HG03558 (cell line): ENCODE measurements at regions not wholly inside any gene's neighbourhood (a gene's known extent, or its start where the extent isn't known, plus 50 kb on each side); places are given as distances from the start of the nearest gene placed in this dataset.

Experiments
- ATAC-seq: cut with Tn5 transposase; IDR thresholded peaks from one replicate; pipeline ENCODE4 v1.9.1; 2021; ENCODE audit warnings: moderate number of reproducible peaks; ENCODE audit not compliant: unreplicated experiment; ENCODE audit errors: extremely low read depth

DNA sequence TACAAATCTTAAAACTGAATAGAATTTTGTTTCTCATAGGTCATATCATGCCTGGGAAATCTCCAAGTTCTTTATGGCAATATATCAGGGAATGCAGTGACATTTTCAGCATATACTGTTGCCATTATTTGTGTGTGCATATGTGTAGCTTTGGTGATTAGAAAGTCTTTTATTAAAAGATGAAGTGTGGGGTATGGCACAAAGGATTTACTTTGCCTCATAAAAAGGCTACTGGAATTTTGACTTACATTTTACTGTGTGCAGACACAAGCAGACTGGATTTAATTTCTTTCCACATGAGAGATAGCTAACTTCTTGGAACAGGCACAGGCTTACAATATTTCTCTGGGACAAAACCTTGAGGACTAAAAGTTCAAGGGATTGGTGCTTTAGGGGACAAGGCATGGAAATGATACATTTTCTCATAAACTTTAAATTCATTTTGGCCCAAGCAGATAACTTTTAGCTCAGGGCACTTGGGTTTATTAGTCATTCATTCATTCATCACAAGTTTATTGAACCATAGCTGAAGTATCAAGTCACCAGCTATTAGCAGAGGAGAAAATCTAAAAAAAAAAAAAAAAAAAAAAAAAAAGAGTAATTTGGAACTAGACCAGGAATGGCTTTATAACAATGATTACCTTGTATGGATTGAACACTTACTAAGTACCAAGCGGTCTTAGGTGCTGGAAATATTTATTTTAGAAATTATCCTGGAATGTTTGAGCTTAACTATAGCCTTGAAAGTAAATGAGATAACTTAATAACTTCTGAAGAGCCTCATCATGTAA is 191.5 kb downstream of the SLIT2 start:
- ATAC-seq: no peak

DNA sequence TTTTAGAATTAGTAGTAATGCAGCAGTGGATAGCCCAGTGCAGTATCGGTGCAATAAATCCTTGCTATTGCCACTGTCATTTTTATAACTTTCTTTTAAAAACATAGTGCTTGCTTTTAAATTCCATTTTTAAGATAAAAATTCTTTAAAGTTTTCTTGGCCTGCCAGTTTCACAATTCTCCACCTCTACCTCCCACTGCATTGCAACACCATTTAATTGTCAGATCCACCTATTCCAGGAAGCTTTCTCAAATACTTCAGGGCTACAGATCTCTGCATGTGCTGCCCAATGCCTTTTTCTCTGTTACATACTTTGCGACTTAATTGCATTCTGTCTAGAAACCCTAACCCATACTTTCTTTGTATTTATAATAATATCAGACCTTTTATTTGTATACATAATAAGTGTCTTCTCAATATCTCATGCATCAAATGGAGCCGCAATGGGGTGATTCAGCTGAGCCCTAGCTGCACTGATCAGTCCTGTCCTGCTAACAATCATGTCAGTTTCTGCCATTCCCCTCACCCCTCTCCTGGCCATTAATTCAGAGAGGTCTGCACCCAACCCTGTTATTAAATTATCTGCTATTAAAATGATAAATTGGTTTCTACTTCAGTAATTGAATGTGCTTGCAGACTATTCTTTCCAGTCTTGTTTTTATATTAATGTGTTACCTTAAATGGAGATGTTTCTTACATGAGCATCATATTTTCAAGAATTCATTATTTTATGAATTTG is 193.1 kb downstream of the SLIT2 start:
- ATAC-seq: no peak

- no peak for ATAC-seq
Observed at GRCh38 chr4:20445933-20446723, 194.4 kb downstream of the SLIT2 start.

GRCh38 chr4:20447103-20447502 is 195.4 kb downstream of the SLIT2 start:
- no peak for ATAC-seq

- ATAC-seq: no peak
Observed at GRCh38 chr4:20451986-20452385, 200.3 kb downstream of the SLIT2 start.

GRCh38 chr4:20454515-20454914 is 202.8 kb downstream of the SLIT2 start:
- ATAC-seq: no peak

GRCh38 chr4:20456407-20456806 is 204.7 kb downstream of the SLIT2 start:
- ATAC-seq: no peak

DNA sequence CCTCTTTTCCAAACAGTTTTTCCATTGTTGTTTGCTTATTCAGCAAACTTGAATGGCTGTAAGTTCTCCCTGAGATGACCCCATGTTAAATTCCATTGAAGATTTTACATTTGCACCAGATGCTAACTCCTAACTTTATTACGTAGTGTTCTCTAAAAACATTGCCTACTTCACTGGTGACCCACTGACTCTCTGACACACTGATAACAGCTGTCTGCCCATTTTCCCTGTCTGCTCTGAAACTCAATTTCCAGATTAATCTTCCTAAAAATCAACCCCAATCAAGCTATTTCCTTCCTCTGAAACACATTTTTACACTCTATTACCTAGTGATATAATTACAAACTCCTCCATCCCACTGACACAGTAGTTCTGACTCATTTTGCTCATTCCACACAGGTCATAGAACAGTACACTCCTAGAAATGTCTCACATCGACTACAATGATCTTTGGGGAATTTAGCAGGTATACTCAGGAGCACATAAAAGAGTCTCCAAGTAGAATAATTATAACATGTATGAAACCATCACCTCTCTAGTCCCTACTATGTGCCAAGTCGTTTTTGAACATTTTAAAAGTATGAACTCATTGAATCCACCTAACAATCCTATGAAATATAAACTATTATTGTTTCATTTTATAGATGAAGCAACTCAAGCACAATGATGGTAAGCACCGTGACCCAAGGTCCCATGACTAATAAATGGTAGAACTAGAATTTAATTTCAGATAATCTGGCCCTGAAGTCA is 210.9 kb downstream of the SLIT2 start:
- no peak for ATAC-seq

GRCh38 chr4:20463176-20463430 is 211.4 kb downstream of the SLIT2 start:
- ATAC-seq: no peak

GRCh38 chr4:20464381-20464780 is 212.7 kb downstream of the SLIT2 start:
- ATAC-seq: no peak

DNA sequence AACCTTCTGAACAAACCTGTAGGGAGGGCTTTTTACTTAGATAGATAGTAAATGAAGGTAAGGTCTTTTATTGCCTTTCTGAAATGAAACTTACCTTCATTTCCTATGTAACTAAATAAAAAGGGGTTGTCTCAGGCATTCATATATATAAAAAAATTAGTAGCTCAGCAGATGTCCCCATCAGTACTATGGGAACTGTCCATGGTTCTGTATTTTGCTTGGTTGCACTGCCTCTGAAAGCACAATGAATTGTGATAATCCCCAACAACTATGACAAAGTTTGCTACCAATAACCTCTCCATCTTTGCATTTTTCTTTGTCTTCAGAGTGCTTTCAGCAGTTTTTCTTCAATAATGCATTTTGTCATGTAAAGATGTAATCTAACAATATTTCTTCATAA is 222.4 kb downstream of the SLIT2 start:
- ATAC-seq: no peak

GRCh38 chr4:20478412-20478811 is 221.8 kb upstream of the PACRGL start:
- ATAC-seq: no peak

GRCh38 chr4:20480165-20480947 is 219.9 kb upstream of the PACRGL start:
- no peak for ATAC-seq

DNA sequence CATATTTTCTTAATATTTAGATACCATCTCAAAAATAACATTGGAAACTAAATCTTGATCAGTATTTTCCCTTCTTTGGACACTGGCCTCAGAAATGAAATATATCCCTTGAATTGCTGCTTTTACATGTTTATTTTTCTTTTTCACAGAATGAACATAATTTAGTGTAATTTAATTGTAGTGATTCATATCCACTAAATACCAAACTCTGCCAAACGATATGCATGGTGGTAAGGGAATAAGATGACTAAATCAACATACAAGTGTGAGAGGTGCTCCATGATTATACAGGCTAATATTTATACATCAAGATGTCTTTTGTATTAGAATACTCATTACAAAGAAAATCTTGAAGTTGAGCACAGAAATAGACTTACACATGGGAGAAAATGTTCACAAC is 216.8 kb upstream of the PACRGL start:
- ATAC-seq: no peak

GRCh38 chr4:20486433-20486832 is 213.8 kb upstream of the PACRGL start:
- ATAC-seq: no peak

DNA sequence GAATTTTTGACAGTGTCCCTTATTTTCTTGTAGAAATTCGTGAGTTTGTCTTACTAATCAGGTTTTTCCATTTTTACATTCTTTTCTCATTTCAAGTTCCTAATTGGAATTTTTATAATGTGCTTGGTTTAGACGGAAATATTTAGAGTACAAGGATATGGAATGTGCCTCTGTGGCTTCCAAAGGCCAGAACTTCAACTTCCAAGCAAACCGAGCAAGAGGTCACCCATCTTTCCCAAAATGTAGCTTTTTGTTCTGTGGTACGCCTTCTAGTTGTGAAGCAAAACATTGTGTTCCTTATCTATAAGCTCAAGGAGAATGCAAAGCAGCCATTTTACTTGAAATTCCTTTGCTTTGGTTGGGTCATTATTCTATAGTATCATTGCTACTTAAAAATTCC is 212.8 kb upstream of the PACRGL start:
- ATAC-seq: no peak

- ATAC-seq: no peak
Observed at GRCh38 chr4:20487852-20488251, 212.4 kb upstream of the PACRGL start.

DNA sequence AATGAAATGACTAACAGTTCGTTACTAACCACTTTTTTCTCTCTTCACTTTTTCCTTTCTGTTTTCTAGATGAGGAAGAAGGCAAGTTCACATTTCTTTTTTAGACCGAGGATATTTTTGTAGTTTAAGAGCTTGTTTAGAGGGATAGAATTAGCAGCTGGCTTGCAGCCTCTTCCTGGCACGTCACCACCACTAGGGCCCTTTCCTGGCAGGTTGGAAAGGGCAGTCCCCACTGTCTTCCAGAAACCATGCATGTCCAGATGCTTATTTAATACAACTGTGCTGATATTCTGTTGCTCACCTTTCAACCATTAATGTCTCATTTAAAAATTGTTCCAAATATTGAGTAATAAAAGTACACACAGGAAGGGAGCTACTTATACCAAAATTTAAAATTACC is 209.5 kb upstream of the PACRGL start:
- ATAC-seq: no peak

DNA sequence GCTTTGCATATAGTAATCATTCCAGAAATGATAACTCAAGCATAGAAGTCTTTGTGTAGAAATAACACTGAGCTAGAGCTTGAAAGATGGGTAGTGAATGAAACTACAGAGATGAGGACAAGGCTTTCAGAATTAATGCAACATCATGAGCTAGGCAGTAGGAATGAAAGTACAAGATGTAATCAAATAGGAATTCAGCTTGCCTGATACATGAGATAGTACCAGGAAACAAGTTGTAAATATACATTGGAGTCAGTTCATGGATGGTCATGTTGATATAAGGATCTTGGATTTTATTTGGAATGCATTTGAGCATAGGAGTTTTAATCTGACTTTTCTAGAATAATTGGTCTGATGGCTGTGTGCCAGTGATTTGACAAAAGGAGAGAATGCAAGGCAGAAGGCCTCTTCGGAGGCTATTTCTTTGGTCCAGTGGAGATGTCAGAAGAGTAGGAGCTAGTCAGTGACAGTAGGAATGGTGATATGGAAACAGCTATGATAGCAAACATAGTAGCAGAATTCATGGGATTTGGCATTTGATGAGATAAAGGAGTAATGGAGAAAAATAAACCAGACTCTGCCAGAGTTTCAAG is 206.4 kb upstream of the PACRGL start:
- no peak for ATAC-seq
